ENCODE measurements at regions not wholly inside any gene's neighbourhood (a gene's known extent, or its start where the extent isn't known, plus 50 kb on each side); places are given as distances from the start of the nearest gene placed in this dataset.

DNA sequence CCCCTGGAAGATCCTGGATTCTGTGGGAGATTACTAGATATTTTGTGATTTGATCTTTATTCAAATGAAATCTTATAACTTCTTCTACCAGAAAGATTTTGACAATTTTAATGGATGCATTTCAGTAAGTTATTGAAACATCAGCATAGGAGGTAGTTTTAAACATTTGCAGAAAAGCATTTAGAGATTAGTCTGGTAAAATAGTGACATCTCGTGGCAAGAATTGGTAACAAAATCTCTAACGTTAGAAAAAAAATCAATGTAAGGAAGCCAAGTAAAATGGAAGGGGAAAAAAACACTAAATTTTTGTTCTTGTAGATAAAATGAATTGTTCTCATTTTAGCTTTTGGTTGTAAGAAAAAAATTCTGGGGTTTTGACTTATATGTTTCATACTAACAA lies 73.3 kb downstream of the TASL start:
- DNase-seq = peak; percentile 1

DNA sequence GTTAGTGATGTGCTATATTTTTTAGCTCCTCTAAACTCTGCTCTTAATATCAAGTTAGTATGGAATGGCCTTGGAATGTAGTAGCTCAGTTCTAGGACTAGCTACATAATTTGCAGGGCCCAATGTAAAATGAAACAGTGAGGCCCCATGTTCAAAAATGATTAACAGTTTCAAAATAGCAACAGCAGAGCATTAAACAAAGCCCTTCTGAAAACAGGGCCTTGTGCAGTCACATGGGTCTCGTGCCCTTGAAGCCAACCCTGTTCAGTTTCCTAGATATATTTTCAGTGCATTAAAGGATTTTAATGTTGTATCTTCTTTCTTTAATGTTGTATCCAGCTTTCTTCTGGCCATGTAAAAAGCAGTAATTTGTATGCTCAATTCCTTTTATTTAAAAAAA lies 82.1 kb downstream of the TASL start:
- no peak for DNase-seq

DNA sequence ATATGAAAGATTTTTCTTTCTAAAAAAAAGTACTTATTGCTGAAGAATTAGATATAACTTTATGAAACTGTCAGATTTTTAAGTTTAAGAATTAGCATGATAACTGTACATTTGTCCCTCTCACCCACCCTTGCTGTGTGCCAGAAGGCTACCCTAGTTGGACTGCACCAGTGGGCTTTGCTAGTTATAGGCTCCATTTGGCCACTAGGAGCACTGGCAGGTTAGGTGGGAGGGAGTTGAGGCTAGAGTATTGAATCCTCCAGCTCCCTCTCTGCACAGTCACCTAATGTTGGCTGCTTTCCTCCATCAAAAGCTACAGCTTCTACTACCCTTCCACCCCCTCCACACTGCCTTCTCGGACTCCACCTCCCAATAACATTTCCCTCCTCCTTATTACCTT lies 84.2 kb downstream of the TASL start:
- DNase-seq = no peak

DNA sequence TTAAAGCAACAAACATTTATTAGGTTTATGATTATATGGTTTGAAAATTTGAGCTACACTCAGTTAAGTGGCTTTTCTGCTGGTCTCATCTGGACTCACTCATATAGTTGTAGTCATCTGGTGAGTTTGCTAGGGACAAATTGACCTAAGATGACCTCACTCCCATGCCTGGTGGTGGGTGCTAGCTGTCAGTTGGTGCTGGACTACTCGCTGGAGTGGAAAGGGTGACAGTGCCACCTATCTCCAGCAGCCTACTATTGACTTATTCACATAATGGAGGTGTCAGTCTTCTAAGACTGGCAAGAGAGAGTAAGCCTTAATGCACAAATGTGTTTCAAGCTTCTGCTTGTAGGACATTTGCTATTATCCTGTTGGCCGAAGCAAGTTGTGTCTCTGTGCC lies 88.2 kb downstream of the TASL start:
- DNase-seq = no peak

DNA sequence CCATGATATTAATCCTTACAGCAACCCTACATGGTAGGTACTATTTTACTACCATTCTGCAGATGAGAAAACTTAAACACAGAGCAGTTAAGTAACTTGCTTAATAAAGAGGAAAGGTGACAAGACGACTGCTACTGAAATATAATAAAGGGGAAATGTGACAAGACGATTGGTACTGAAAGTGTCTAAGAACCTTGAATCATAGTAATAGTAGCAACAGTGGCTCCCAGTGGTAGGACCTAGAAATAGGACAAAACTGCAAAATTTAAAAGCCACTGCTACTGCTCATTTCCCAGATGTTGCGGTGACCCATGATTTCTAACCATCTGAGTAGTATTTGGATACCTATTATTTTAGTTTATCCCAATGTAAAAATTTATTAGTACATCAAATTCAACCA lies 89.5 kb downstream of the TASL start:
- DNase-seq = no peak

DNA sequence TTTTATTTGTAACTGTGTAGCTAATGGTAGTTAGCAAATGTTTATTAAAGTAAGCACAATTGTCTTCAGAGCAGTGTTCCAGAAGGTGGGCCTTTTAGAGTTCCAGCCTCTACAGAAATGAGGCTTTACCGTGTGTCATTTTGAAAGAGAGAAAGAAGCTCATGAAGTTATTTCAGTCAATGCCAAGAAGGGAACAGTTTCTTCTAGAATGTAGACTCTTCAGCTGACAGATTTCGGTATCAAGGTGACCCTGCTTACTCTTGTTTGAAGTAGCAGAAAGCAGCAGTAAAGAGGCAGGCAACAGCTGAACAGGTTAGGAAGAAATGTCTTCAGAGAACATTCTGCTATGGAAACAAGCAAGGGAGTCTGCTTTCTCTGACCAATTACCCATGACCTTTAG lies 93.6 kb downstream of the TASL start:
- DNase-seq = no peak

DNA sequence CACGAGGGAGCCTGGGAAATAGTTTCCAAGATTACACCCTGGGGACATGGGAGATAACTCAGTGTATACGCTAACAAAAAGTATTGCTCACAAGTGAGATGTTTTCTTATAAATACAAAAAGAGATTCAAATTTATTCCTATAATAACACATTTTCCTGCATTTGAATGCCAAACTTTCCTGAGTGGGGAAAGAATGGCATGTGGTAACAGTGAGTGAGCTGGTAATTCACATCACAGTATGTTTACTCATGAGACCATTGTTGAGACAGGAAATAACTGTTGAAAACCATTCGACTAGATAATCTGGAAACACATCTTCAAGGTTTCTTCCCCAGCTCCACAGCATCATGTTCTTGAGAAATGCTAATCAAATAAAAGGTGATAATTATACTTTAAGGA lies 109.1 kb downstream of the TASL start:
- no peak for DNase-seq
